Activated T-helper 1 cell treated with anti-CD3 and anti-CD28 coated beads, Interleukin-12 subunit alpha, Interleukin-12 subunit beta, Interleukin-2, Interleukin-4 antibody, amounts not matched to agents 30 ng/mL and 10 ng/mL and 1 ng/mL, durations not matched to agents 14 hours and 24 hours and 36 hours (primary cell): ENCODE measurements at regions not wholly inside any gene's neighbourhood (a gene's known extent, or its start where the extent isn't known, plus 50 kb on each side); places are given as distances from the start of the nearest gene placed in this dataset.
"Not testable (repeated sequence)": the region's sequence is repeated elsewhere in the genome, so short reads cannot be mapped to it uniquely, and the experiment has no call there.

Source experiments
- DNase-seq: peaks from one replicate; pipeline ENCODE4 v3.0.0; 2021; ENCODE audit warnings: low spot score
- H3K27ac Mint-ChIP-seq: one replicate; pipeline ENCODE4 v1.8.0; 2021; ENCODE audit warnings: mild to moderate bottlenecking, mixed read lengths
- H3K27me3 Mint-ChIP-seq: one replicate; pipeline ENCODE4 v1.8.0; 2022; ENCODE audit warnings: mild to moderate bottlenecking, moderate library complexity, mixed read lengths; ENCODE audit not compliant: insufficient read depth
- H3K36me3 Mint-ChIP-seq: one replicate; pipeline ENCODE4 v1.8.0; 2021; ENCODE audit warnings: low read depth, mixed read lengths
- H3K4me1 Mint-ChIP-seq: one replicate; pipeline ENCODE4 v1.8.0; 2021; ENCODE audit warnings: low read depth, mixed read lengths
- H3K4me3 Mint-ChIP-seq: one replicate; pipeline ENCODE4 v1.8.0; 2021; ENCODE audit warnings: mild to moderate bottlenecking, moderate library complexity, mixed read lengths
- H3K9me3 Mint-ChIP-seq: one replicate; pipeline ENCODE4 v1.8.0; 2021; ENCODE audit warnings: mixed read lengths
- intact Hi-C: fragments of 100-400 bp; cut with micrococcal nuclease; formaldehyde crosslinking; loops from one replicate; pipeline ENCODE4 v1.15.1; 2024

DNA sequence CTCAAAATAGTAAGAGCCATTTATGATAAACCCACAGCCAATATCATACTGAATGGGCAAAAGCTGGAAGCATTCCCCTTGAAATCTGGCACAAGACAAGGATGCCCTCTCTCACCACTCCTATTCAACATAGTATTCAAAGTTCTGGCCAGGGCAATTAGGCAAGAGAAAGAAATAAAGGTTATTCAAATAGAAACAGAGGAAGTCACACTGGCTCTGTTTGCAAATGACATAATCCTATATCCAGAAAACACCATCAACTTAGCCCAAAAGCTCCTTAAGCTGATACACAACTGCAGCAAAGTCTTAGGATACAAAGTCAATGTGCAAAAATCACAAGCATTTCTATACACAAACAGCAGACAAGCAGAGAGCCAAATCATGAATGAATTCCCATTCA lies 49.8 kb upstream of the HIVEP3 start:
- H3K27me3 Mint-ChIP-seq, H3K4me3 Mint-ChIP-seq, intact Hi-C loops, H3K27ac Mint-ChIP-seq, H3K4me1 Mint-ChIP-seq, DNase-seq: not testable (repeated sequence)
- H3K36me3 Mint-ChIP-seq, result peaks cover 10% of the 10 kb centered on the region
- peaks cover 26% of the 10 kb centered on the region for H3K9me3 Mint-ChIP-seq
